GM21717 (cell line): ENCODE measurements at regions not wholly inside any gene's neighbourhood (a gene's known extent, or its start where the extent isn't known, plus 50 kb on each side); places are given as distances from the start of the nearest gene placed in this dataset.
"Not testable (repeated sequence)": the region's sequence is repeated elsewhere in the genome, so short reads cannot be mapped to it uniquely, and the experiment has no call there.

Experiments used
- ATAC-seq: cut with Tn5 transposase; IDR thresholded peaks from one replicate; pipeline ENCODE4 v1.9.1; 2021; ENCODE audit warnings: mild to moderate bottlenecking, moderate library complexity; ENCODE audit not compliant: unreplicated experiment

DNA sequence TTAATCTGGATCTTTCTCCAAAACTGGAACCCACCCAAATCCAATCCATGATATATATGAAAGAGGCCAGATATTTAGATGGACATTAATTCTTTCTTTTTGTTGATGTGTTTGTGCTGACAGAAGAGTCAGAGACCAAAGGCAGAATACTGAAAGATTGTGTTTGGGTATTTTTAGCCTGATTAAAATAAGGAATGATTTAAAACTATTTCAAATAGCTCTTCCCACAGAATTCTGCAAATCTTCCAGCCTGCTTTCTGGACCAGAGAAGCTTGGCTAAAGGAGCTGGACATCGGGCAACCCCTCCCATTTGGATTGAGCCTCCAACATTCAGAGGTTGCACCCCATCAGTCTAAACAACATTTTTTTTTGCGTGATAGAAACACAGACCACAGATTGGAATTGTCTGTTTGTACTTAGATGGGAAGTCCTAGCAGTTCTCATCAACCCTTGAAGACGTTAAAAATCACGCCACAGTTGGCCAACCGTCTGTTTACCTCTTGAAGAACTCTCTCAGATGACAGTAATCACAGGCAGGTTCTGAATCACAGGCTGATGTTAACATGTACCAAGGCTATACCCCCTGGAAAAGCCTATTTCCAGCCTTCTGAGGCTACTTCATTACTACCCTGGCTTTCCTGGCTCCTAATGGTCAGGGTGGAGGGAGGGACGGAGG lies 155.2 kb upstream of the NRP1 start:
- ATAC-seq, result no peak

DNA sequence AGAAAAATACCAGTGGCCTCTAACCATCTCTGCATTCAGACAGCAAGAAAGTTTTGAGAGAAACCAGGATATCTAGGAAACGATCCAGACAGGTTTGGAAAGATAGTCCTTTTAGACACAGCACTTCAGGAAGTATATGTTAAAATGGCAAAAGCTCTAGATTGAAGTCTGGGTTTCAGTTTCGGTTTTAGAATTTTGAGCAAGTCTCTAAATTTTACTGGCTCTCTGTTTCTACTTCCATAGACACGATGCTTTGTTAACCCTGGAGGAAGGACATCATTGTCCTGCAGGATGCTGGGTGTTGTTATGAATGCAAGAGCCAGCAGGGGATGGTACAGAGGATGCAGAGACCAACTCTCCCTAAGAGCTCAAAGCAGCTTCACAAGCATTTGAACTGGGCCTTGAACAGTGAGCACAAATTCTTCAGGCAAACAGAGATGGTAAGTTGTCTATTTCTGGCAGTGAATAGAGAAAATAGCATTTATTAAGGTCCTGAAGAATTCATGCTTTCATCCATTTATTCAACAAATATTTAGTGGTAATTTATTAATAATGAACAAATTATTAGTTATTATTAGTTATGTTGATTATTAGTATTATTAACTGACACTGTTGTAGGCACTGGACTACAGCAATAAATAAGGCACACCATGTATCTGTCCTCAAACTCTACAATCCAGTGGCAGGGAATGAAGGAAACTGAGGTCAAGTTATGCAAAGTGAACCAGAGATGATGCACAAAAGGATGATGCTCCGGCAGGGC lies 152.7 kb upstream of the NRP1 start:
- ATAC-seq, result no peak

DNA sequence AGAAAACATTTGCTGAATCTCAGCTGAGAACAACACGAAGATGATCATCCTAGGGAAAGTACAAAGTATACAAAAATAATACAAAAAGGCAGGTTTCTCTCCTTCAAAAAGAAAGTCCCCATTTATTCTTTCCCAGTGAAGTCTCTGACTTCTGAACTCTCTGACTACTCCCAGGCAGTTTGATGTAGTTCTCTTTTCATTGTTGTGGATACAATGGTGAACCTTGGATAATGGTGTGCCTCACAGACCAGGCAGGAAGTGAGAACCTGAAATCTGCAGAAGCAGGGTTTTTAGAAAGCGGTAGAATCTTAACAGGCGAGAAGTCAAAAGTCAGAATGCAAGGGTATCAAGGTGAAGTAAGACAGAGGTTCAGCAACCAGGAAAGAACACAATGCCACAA lies 150.8 kb upstream of the NRP1 start:
- ATAC-seq, result no peak

DNA sequence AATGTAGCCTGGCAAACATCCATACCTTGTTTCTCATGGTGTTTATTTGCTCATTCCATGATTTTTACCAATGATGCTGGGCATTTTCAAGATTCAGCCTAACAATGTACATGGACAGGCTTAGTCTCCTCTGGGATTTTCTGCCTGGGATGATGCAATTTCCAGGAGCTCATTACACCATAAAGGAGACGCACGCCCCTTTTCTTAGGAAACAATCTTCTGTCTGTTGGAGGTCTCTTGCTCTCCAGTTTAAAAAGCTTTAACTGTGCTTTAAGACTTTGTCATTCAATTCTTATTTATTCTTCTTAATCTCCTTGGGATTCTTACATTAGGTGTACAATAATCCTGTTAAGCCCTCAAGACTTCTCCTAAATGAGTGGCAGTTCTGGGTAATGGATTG lies 150.3 kb upstream of the NRP1 start:
- no peak for ATAC-seq

DNA sequence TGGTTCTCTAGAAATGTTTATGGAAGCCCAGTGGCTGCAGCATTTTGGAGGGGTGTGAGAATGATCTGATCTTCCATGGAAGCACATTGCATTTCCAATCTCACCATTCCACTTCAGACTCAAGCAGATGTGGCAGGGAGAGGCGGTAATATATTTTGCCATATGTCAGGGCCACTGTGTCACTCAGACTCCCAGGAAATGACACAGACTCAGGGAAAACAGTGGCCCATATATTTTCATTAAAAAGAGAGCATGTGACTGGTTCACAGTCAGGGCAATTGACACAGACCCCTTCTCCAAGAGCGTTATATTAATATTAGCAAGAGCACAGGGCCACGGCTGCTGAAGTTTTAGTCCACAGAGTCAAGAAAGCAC lies 149.3 kb upstream of the NRP1 start:
- ATAC-seq, result no peak

DNA sequence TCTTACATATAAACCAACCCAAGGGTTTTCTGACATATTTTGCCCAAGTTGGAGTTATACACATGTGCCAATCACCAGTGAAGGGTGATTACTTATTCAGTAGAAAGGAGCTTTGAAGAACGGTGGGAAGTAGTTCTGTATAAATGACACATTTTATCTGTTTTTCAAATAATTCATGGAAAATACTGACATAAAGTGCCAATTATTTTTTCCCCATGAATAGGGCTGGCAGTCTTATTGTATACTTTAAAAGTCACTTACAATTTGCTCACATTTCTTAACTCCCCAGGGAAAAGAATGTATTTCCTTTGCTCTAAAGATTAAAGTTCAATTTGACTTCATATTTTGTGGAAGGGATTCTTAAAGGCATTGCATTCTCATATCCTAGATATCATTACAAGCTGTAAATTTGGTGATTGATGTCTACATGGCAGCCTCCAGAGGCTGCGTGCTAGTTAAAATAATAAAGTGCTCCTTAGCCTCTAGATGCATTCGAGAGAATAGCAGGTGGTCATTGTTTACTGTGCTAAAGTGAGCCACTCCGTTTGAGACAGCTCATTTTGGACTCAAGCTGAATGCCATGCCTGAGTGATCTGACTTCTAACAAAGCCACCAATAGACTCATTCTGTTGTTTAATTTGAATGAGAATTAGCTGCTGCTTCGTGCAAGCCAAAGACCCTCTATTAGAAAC lies 148.8 kb upstream of the NRP1 start:
- ATAC-seq, result no peak

DNA sequence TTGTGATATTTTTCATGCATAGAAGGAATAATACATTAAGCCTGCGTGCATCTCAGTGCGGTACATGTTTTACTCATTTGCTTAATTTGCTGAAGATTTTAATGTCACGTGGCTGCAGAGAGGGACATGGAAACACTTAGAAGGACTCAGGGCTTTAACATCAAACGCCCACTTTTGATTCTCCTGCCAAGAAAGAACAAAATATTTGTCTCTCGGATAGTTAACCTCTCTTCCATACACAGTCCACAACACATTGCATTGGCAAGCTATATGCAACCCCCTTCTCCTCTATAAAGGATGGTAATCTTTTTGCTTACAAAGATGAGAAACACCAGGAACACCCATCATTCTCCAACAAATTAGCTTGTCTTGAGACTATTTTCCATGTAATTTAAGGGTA lies 148.0 kb upstream of the NRP1 start:
- ATAC-seq, result no peak

DNA sequence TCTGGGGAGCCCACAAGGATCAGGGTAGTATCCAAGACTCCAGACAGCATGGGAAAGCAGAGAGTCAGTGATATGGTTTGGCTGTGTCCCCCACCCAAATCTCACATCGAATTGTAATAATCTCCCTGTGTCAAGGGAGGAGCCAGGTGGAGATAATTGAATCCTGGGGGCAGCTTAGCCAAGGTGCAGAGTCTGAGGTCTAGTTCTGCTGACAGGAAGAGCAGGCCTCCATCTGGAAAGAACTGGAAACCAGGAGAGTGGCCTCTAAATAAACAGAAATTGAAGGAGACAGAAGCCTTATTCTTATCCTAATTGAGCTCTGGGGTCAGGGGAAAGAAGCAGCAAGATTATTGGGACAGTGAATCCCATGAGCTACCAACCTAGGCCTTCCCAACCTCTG lies 146.7 kb upstream of the NRP1 start:
- no peak for ATAC-seq

DNA sequence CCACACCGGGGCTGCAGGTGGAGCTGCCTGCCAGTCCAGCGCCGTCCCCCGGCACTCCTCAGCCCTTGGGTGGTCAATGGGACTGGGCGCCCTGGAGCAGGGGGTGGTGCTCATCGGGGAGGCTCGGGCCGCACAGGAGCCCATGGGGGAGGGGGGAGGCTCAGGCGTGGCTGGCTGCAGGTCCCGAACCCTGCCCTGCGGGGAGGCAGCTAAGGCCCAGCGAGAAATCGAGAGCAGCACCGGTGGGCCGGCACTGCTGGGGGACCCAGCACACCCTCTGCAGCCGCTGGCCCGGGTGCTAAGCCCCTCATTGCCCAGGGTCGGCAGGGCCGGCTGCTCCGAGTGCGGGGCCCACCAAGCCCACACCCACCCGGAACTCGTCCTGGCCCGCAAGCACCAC lies 145.9 kb upstream of the NRP1 start:
- ATAC-seq, result not testable (repeated sequence)

DNA sequence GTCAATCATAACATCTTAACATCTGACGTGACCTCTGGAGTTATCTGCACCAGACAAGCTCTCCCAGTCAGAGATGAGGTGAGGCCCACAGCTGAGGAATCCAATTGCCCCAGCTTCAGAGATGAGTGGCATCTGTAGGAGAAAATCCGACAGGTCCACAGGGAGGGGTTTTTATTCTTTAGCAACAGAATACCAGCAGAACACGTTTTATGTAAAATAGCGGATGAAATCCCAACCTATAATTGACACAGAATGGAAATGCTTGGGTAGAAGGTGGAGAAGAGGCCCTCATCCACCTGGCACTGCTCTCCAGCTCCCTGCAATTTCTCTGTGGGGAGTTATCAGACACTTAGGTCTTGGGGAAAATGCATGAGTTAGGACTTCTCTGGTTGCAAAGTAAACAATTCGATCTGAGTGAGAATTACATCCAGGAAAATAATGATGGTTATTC lies 144.2 kb upstream of the NRP1 start:
- ATAC-seq, result no peak

DNA sequence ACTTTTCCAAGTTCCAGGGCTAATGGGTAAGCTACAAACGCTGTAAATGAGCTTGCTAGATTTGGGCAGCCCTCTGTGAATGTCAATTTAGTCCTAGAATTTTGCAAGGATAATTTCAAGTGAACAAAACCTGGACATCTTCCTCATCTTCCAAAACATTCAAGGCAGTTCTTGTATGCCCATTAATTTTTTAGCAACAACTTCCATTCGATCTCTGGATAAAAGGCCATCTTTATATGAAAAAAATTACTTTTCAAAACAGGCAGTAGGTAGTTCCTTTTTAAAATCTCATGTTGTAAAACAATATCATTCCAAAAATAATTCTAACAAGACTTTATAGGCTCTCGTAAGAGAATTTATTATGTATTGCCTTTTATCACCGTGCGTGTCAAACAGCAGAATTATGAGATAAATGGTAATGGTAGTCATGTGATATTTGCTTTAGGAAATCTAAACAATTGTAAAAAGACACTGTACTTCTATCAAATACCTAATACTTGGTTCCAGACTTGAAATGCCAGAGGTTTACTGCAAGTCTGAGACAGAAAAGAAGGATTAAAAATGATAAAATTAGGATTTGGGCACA lies 143.7 kb upstream of the NRP1 start:
- ATAC-seq, result no peak

DNA sequence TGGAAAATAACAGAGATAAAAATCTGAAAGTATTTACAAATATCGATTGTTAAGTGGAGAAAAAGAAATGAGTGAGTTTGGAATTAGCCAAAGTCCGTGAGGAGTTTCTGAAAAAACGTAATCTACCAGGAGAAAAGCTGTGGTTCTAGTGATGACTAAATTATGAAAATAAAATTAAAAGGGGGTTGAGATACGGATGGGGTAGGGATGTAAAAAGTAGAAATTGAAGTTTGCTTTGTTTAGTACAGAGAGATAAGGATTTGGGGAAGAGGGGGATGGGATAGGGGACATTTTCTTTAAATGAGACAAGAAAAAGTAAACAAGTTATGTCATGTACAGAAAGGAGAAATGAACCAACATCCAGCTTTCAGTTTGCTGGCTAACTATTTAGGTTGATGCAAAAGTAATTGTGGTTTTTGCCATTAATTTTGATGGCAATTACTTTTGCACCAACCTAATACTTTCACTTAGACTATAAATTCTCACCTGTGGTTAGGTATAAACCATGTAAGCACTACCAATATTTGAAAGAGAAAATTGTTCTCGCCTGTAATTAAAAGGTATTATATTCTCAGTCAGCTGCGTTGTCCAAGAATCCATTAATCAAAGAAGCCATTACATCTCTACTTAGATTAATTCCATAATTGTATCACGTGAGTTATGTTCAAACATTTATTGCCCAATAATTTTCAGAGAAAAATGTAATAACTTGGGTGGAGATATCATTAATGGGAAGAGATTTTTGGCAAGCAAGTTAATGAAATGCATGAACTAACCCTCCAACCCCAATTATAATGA lies 143.0 kb upstream of the NRP1 start:
- no peak for ATAC-seq

DNA sequence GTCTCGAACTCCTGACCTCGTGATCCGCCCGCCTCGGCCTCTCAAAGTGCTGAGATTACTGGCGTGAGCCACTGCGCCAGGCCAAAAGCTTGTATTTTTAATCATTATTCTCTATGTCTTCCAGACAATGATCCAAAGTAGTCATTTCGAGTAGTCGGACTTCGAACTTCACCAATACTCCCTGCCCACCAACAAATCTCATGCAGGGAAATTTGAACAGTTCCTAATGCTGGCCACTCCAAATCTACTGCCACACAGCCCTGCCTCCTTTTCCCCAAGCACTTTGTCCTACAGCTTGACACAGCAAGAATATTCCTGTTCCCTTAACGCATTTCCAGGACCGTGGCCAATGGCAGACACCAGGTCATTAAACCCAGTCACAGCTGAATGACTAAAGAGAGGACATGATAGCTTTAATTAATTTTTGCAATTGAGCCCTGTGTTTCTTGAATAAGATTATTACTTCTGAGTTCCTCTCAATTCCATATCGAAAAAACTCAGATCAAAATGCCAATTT lies 142.3 kb upstream of the NRP1 start:
- ATAC-seq, result no peak

DNA sequence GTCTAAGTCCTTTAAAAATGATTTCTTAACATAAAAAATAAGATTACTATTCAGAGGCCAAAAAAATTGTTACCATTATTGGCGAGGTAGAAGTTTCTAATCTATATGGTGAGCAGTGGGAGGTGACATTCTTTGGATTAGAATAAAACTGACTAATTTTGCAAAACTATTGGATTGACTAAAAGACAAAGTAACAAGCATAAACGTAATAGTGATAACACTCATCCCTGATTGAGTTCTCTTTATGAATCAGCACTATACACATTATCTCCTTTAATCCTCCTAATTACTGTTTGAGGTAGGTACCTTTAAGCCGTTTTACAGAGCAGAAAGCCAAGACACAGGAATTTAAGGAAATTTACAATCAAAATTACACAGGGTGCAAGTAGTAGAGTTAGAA lies 139.2 kb upstream of the NRP1 start:
- no peak for ATAC-seq

DNA sequence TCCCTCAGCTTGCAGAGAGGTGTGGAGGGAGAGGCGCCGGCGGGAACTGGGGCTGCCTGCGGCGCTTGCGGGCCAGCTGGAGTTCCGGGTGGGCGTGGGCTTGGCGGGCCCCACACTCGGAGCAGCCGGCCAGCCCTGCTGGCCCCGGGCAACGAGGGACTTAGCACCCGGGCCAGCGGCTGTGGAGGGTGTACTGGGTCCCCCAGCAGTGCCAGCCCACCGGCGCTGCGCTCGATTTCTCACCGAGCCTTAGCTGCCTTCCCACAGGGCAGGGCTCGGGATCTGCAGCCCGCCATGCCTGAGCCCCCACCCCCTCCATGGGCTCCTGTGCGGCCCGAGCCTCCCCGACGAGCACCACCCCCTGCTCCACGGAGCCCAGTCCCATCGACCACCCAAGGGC lies 133.5 kb upstream of the NRP1 start:
- not testable (repeated sequence) for ATAC-seq

DNA sequence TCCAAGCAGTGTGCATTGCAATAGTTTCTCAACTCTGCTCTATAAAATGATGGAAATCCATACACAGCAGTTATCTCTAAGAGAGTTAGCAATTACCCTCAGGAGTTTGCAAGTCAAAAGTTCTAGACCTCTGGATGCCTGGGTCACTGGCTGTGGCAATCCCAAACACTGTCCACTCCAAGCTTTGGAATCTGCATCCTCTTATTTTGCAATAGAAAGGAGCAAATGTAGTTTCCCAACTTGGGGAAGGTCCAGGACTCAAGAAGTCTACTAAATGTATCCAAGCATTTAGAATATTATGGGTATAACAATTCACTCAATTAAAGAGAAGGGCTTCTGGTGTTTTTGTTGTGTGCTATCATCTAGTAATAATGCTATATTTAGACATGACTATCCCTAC lies 131.3 kb upstream of the NRP1 start:
- no peak for ATAC-seq

DNA sequence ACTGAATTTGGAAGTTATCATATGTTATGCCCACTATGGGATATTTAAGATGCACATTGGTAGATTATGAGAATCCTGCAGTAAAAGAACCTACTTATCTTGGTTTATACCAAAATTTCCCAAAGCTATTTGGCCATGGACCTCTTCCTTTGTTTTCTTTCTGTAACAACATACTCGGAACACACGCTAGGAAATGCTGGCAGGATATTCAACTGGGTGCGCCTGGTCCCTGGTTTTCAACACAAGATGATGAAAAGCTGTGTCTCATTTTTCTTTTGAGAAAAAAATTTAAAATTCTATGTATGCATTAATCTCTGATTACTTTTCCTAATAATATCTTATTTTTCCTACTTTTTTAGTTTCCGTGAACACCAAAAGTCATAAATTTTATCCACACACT lies 128.5 kb upstream of the NRP1 start:
- ATAC-seq, result no peak

DNA sequence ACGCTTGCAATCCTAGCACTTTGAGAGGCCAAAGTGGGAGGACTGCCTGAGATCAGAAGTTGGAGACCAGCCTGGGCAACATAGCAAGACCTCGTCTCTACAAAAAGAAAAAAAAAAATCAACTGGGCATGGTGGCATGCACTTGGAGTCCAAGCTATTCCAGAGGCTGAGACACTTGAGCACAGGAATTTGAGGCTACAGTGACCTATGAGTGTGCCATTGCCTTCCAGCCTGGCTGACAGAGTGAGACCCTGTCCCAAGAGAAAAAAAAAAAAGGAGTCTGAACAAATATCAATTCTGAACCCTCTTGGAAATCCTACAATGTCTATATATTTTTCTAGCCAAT lies 126.8 kb upstream of the NRP1 start:
- ATAC-seq, result no peak

DNA sequence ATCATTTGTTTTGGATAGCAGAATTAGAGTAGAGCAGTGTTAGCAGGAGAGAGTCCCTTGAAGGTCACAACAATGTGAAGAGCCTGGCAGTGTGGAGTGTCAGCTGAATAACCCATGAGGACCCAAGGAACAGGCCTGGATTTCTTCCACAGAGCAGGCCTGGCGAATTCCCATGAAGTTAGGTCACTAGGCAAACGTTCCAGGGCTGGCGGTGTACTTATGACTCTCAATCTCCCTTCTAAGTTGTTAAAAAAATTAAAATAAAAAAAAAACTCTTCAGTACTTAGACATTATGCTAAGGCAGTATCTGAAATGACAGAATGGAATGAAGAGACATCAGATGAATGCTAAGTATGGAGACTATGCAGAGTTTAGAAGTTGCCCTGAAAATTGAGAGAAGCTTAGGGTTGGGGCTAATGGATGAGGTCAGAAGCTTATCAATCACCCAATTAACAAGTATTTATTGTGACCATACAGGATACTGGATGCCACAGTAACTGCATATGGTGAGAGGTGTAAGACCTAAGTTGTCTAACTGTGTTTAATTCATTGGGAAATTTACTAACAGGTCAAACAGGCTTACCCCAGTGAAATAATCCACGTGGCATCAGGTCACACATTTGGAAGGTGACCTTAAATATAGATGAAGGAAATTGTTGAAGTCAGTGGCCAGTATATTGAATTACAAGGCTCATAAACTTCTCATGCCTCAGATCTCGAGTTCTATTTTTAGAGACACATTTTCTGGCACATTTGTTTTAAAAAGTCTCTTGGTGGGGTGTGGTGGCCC lies 126.2 kb upstream of the NRP1 start:
- no peak for ATAC-seq

DNA sequence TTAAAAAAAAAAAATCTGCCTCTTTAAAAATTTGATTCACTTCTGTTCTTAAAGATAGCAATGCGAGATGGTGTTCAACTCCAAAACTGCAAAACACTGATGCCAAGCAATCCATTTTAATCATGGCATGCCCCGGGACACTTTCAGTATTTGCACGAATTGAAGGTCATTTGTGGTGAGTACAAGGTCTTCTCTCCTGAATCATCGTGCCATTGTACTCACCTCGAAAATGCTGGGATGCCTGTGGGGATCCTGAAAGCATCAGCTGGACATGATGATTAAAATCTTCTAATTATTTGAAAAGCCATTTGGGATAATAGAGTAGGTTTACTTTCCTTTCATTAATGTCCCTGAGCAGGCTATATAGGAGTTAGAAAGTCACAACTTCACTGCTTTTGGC lies 125.1 kb upstream of the NRP1 start:
- ATAC-seq, result no peak
